LNCaP clone FGC (cell line): ENCODE measurements at regions not wholly inside any gene's neighbourhood (a gene's known extent, or its start where the extent isn't known, plus 50 kb on each side); places are given as distances from the start of the nearest gene placed in this dataset.
"Not testable (repeated sequence)": the region's sequence is repeated elsewhere in the genome, so short reads cannot be mapped to it uniquely, and the experiment has no call there.

Experiments used
- DNase-seq: peaks from one replicate; pipeline ENCODE4 v3.0.0-alpha.2; 2011; ENCODE audit warnings: low read depth
- H3K4me3 ChIP-seq: 2 replicates; pipeline ENCODE4 v1.5.1; 2011; ENCODE audit warnings: mild to moderate bottlenecking, low read depth, low read length, control low read depth
- TF ChIP-seq, protein P1 (sequence below): IDR thresholded peaks from 2 replicates; pipeline ENCODE4 v1.5.1; 2012; ENCODE audit warnings: mild to moderate bottlenecking; ENCODE audit not compliant: control insufficient read depth, insufficient read depth; ENCODE audit errors: extremely low read depth

DNA sequence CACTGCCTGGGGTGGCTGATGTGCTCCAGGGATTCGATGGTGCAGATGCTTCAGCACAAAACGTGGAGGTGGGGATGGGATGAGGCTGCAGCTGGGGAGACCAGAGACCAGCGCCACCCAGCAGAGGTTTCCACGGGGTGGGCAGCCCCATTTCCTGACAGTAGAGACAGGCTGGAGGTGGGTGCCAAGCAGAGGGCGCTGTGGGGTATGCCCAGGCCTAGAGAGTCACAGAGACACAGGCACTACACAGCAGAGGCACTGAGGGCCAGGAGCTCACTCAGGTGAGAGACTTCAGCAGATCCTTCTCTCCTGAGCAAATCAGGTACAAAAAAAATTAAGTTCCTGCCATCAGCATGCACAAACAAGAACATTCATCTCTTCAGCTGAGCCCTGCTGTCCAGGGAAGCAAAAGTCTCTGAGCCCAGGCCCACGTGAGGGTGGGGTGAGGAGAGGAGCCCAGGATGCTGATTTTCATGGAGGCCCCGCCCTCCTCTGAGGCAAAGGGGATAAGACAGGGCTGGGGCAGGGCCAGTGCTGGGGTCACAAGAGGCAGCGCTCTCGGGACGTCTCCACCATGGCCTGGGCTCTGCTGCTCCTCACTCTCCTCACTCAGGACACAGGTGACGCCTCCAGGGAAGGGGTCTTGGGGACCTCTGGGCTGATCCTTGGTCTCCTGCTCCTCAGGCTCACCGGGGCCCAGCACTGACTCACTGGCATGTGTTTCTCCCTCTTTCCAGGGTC, 53.1 kb downstream of the GGTLC2 start:
- no peak overlapping the region for H3K4me3 ChIP-seq
- TF ChIP-seq, protein P1, sequence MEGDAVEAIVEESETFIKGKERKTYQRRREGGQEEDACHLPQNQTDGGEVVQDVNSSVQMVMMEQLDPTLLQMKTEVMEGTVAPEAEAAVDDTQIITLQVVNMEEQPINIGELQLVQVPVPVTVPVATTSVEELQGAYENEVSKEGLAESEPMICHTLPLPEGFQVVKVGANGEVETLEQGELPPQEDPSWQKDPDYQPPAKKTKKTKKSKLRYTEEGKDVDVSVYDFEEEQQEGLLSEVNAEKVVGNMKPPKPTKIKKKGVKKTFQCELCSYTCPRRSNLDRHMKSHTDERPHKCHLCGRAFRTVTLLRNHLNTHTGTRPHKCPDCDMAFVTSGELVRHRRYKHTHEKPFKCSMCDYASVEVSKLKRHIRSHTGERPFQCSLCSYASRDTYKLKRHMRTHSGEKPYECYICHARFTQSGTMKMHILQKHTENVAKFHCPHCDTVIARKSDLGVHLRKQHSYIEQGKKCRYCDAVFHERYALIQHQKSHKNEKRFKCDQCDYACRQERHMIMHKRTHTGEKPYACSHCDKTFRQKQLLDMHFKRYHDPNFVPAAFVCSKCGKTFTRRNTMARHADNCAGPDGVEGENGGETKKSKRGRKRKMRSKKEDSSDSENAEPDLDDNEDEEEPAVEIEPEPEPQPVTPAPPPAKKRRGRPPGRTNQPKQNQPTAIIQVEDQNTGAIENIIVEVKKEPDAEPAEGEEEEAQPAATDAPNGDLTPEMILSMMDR: no peak
- DNase-seq: no peak

- DNase-seq: no peak
- TF ChIP-seq, protein P1: no peak
- no peak overlapping the region for H3K4me3 ChIP-seq
Measured at GRCh38 chr22:22698263-22698750, 53.9 kb downstream of the GGTLC2 start.

GRCh38 chr22:22700631-22701030, 56.2 kb downstream of the GGTLC2 start:
- TF ChIP-seq, protein P1: no peak
- no peak overlapping the region for H3K4me3 ChIP-seq
- no peak for DNase-seq

DNA sequence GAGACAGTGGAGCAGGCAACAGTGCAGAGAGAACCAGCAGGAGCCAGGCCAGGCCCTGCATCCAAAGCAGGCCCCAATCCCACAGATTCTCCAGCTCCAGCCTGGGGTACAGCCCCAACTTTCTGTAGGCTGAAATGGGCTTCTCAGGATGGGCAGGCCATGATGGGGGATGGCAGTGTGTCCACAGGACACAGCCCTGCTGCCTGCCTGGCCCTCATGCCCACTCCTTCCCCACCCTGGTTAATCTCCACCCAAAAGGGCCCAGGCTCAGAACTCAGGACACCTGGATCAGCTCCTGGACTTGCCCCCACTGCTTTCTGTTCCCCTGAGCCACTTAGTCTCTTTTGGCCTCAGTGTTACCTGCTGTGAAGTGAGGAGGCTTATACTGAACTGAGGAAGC, 57.1 kb downstream of the GGTLC2 start:
- DNase-seq, H3K4me3 ChIP-seq: not testable (repeated sequence)

DNA sequence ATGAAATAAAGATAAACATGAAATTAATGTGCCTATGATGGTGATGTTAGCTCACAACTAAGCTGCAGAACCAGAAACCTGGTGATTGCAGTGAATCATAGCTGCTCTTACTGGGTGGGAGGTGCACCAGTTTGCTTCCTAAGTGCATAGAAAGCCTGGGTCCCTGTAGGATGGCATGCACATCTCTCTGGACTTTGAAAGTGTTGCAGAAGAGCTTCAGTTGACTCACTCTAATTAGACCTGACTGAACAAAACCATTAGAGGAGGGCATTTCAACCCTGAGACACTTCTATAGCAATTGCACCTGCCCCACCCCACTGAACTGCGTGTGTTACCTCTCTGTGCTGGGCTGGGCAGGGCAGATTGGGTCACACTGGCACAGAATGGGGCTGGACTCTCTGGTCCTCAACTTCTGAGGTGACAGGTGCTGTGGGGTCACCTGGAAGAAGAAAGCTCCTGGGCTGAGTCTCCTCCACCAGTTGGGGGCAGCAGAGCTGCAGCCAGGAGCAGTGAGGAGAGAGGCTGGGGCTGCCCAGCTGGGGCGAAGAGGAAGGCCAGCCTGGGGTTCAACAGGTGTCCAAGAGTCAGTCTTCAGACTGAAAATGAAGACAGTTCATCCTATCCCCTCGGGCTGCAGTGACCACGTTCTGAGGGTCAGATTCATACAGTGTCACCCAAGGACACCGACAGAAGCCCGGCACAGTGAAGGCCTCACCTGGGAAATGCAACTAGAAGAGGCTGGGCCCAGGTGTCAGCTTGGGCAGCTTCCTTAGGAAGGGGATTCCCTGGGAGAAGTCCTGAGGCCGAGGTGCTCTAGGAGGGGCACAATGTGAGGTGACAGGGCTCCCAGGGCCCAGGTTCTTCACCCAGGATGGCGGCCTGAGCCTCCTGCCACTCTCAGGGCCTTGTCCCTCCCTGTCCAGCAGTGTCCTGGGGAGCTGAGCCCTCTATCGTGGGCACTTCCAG, 58.1 kb downstream of the GGTLC2 start:
- no peak overlapping the region for H3K4me3 ChIP-seq
- no peak for DNase-seq
- TF ChIP-seq, protein P1: peak; percentile 67

DNA sequence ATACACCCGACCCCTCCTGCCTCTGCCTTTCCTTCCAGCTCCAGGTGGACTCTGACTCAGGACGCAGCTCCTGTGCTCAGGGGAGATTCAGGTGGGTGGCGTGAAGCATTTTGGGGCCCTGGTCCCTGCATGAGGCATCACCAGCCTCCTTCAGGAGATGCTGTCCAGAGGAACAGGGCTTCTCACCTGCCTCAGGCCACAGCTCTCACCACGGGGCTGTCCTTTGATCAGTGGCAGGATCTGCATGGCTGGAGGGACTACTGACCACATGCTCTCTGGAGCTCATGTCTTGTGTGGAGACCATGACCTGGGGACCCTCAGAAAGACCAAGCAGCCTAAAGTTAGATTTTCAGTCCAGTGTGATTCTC, 58.8 kb downstream of the GGTLC2 start:
- H3K4me3 ChIP-seq: no peak overlapping the region
- TF ChIP-seq, protein P1: no peak
- DNase-seq: no peak

GRCh38 chr22:22703715-22704114, 59.3 kb downstream of the GGTLC2 start:
- no peak overlapping the region for H3K4me3 ChIP-seq
- DNase-seq: no peak
- TF ChIP-seq, protein P1: no peak
